Muscle layer of duodenum (tissue), 2 donors: ENCODE measurements at regions not wholly inside any gene's neighbourhood (a gene's known extent, or its start where the extent isn't known, plus 50 kb on each side); places are given as distances from the start of the nearest gene placed in this dataset.

Experiments
- H3K27ac ChIP-seq: one replicate; pipeline ENCODE4 v1.7.0; 2013; ENCODE audit warnings: mild to moderate bottlenecking, low read length
- H3K27me3 ChIP-seq: one replicate; pipeline ENCODE4 v1.7.0; 2013; ENCODE audit warnings: low read depth, mild to moderate bottlenecking, control low read depth, low read length
- H3K36me3 ChIP-seq, 2 donors: one replicate each; pipeline ENCODE4 v1.7.0; 2013; ENCODE audit warnings: low read length in 2 of 2, control low read depth in 1 of 2, mild to moderate bottlenecking in 1 of 2; ENCODE audit not compliant: insufficient read depth in 2 of 2, control insufficient read depth in 1 of 2
- H3K4me1 ChIP-seq, 2 donors: one replicate each; pipeline ENCODE4 v1.7.0; 2013; ENCODE audit warnings: low read length in 2 of 2, mild to moderate bottlenecking in 2 of 2, control low read depth in 1 of 2, moderate library complexity in 1 of 2; ENCODE audit not compliant: insufficient read depth in 2 of 2, control insufficient read depth in 1 of 2
- H3K4me3 ChIP-seq, 2 donors: one replicate each; pipeline ENCODE4 v1.7.0; 2013; ENCODE audit warnings: low read length in 2 of 2, low read depth in 1 of 2, mild to moderate bottlenecking in 1 of 2
- H3K9me3 ChIP-seq, 2 donors: one replicate each; pipeline ENCODE4 v1.7.0; 2013; ENCODE audit warnings: low read length in 2 of 2, control low read depth in 1 of 2, mild to moderate bottlenecking in 1 of 2; ENCODE audit not compliant: control insufficient read depth in 1 of 2
- donor health status: healthy.

DNA sequence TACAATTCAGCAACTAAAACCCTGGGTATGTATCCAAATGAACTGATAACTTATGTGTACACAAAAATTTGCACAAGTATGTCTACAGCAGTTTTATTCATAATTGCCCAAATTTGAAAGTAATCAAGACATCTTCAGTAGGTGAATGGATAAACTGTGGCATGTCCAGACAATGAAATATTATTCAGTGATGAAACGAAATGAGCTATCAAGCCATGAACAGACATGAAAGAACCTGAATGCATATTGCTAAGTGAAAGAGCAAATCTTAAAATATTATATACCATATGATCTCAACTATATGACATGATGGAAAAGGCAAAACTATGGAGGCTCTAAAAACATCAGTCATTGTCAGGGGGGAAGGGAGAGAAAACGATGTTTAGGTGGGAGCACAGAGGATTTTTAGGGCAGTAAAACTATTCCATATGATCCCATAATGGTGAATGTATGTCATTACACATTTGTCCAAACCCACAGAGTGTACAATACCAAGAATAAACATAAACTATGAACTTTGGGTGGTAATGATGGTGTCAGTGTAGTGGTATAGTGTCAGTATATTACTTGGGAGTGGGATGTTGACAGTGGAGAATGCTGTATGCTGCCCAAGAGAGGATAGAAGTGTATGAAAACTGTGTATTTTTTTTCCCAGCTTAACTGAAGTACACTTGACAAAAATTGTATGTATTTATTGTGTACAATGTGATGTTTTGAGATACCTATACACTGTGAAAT lies 92.8 kb upstream of the PPP2R5A start:
- no peaks in the 10 kb centered on the region for H3K27me3 ChIP-seq
- H3K36me3 ChIP-seq, result no peaks in the 10 kb centered on the region
- H3K4me1 ChIP-seq, result no peaks in the 10 kb centered on the region
- no peak overlapping the region for H3K27ac ChIP-seq
- H3K9me3 ChIP-seq, result no peaks in the 10 kb centered on the region
- no peak overlapping the region for H3K4me3 ChIP-seq

DNA sequence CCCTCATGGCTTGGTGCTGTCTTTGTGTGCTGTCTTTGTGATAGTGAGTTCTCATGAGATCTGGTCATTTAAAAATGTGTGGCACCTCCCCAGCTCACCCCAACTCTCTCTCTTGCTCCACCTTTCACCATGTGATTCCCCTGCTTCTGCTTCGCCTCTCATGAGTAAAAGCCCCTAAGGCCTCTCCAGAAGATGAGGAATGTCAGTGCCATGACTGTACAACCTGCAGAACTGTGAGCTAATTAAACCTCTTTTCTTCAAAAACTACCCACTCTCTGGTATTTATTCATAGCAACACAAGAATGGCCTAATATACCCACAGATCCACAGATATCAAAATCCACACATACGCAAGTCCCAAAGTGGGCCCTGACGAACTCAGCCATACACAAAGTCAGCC lies 88.9 kb upstream of the PPP2R5A start:
- H3K4me3 ChIP-seq, result no peak overlapping the region

DNA sequence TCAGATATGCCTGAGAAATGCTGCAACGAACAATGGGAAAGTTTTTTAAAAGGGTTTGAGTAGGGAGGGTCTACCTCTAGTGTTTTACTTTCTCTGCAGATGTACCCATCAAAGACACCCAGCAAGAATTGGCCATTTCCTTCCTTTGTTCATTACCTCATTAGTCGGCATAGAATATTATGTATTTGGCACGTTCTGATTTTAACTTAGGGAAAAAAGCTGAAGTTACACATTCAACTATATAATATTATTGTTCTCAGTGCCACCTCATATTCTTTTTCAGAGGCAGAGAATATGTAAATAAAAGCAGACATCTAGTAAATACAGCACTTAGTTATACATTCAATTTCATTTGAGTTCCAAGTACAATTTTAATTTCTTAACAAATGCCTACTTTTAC lies 83.7 kb upstream of the PPP2R5A start:
- Histone ChIP-seq H3K36me3 (no peaks in the 10 kb centered on the region), H3K27ac (no peak overlapping the region), H3K27me3 (no peaks in the 10 kb centered on the region), H3K4me1 (no peaks in the 10 kb centered on the region), H3K4me3 (no peak overlapping the region), H3K9me3 (peaks cover 0 to 3% of the 10 kb centered on the region in 2 donors)

More for the DNA sequence above, 88.9 kb upstream of the PPP2R5A start:
- H3K4me1 ChIP-seq, result no peaks in the 10 kb centered on the region
- no peaks in the 10 kb centered on the region for H3K27me3 ChIP-seq
- H3K36me3 ChIP-seq, result no peaks in the 10 kb centered on the region
- peaks cover 0 to 3% of the 10 kb centered on the region in 2 donors for H3K9me3 ChIP-seq
- H3K27ac ChIP-seq, result no peak overlapping the region

DNA sequence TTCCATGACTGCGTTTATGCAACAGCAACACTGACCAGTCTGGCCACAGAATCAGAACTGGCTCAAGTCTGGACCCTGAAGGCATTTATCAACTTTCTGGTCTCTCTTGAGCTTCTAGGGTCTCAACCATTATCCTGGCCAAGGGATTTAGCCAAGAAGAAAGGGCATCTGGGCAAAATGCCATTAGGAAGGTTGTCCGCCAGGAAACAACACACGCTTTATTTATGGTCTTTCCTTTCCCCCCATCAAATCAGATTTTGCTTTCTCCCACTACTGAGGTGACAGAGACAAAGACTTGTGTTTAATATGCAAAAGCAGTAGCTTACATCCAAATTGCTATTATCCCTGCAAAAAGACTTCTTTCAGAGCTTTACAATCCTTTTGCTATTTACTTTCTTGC lies 81.6 kb upstream of the PPP2R5A start:
- H3K27ac ChIP-seq, result no peak overlapping the region
- H3K9me3 ChIP-seq, result peaks cover 0 to 3% of the 10 kb centered on the region in 2 donors

DNA sequence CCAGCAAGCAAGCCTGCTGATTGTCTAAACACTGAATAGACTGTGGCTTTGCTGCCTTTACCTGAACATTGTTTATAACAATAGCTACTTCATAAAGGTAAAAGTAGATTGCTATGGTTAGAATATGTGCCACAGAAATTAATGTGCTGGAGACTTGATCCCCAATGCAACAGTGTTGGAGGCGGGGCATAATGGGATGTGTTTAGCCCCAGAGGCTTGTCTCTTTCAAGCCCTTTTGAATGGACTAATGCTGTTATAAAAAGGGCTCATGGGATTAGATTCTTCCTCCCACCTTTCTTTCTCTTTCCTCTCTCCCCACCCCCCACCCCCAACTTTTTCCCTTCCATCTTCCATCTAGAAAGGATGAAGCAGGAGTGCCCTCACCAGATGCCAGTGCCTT lies 80.2 kb upstream of the PPP2R5A start:
- Histone ChIP-seq H3K4me1 (no peaks in the 10 kb centered on the region), H3K4me3 (no peak overlapping the region), H3K27ac (no peak overlapping the region), H3K27me3 (no peaks in the 10 kb centered on the region), H3K36me3 (no peaks in the 10 kb centered on the region), H3K9me3 (peaks cover 0 to 3% of the 10 kb centered on the region in 2 donors)

More for the DNA sequence above, 81.6 kb upstream of the PPP2R5A start:
- no peaks in the 10 kb centered on the region for H3K4me1 ChIP-seq
- H3K27me3 ChIP-seq, result no peaks in the 10 kb centered on the region
- no peak overlapping the region for H3K4me3 ChIP-seq
- no peaks in the 10 kb centered on the region for H3K36me3 ChIP-seq

DNA sequence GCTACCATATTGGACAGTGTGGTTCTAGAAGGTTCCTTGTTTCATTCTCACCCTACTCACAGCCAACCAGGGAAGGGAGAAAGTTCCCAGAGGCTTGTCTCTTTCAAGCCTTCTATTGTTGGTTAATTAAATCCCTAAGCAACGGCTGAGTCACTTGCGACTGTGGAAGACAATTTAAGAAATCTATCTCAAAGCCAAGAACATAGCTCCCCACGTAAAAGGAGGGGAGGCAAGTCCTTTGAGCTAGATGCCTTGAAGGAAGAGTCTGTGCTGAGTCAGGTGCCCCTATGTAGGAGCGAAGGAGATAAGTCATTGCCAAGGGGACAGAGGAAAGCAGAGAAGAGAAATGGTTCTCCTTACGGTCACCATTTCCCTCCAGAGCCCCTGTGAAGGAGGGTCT lies 79.4 kb upstream of the PPP2R5A start:
- no peak overlapping the region for H3K4me3 ChIP-seq
- no peaks in the 10 kb centered on the region for H3K4me1 ChIP-seq
- no peaks in the 10 kb centered on the region for H3K27me3 ChIP-seq
- no peaks in the 10 kb centered on the region for H3K9me3 ChIP-seq
- no peak overlapping the region for H3K27ac ChIP-seq
- H3K36me3 ChIP-seq, result no peaks in the 10 kb centered on the region

DNA sequence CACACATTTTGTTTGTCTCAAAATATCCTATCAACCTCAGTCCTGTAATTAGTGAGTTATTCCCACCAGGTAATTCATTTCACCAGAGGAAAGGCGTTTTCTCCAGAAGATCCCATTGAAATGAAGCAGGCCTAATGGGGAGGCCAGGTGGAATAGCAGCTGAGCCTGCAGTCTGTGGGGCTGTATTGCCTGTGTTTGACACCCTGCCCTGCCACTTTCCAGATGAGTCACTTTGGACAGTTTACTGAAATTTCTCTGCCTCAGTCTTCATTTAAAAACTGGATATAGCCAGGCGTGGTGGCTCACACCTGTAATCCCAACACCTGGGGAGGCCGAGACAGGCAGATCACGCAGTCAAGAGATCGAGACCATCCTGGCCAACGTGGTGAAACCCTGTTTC lies 78.1 kb upstream of the PPP2R5A start:
- Histone ChIP-seq H3K9me3 (no peaks in the 10 kb centered on the region), H3K4me1 (no peaks in the 10 kb centered on the region), H3K36me3 (no peaks in the 10 kb centered on the region), H3K27ac (no peak overlapping the region), H3K4me3 (no peak overlapping the region), H3K27me3 (no peaks in the 10 kb centered on the region)

DNA sequence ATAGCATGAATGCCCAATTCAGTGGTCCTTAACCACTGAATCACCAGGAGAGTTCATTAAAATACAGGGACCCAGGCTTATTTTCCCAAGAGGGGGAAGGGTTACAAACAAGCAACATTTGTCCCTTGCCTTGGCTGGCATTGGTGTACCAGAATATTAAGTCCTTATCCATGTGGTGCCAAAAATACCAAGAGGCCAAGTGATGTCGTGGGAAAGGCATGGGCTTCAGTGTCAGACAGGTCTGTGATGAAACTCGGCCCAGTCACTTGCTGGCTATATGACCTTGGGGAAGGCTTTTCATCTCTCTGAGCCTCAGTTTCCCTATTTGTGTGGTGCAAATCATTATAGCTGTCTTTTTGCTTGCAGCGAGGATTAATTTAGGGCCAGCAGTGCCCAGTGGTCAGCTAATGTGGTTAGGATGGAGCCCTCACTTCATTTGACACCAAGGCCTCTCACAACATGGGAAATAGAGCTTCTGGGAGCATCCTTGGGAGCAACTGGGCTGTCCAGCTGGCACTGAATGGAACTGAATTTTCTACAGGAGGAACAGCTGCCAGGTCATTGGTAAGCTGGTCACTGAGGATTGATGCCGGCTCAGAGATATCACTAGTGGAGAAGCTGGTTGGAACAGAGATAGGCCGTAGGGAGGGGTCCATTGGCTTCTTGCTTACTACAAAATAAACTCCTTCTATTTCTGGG lies 77.2 kb upstream of the PPP2R5A start:
- Histone ChIP-seq H3K27ac (no peak overlapping the region), H3K9me3 (no peaks in the 10 kb centered on the region), H3K36me3 (no peaks in the 10 kb centered on the region), H3K4me3 (no peak overlapping the region), H3K4me1 (no peaks in the 10 kb centered on the region), H3K27me3 (no peaks in the 10 kb centered on the region)

DNA sequence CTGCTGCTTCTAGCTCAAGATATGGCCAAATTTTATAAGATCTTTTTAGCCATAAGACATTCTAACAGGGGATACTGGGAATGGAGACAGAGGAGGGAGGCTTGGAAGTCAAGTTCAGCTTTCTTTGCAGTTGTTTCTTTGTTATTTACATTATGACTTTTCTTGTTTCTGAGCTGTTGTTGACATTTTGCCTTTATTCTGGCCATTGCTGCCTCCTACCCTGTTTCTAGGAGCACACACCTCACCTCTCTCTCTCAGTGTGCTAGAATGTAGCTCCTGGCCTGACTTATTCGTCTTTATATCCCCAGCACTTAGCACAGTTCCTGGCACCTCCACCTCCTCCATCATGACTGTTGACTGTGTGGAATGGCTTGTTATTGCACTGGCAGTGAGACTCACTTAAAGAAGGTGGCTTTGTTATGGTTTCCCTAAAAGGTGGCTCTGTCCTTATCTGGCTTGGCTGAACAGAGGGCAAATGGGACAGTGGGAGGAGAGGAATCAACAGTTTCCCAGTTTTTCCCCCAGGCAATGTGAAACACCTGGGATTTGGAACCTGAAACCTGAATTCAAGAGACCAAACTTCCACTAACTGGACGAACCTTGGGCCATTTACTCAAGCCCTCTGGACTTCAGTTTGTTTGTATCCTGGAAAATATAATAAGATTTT lies 76.1 kb upstream of the PPP2R5A start:
- H3K4me3 ChIP-seq, result no peak overlapping the region
- no peaks in the 10 kb centered on the region for H3K9me3 ChIP-seq
- H3K27me3 ChIP-seq, result no peaks in the 10 kb centered on the region
- no peaks in the 10 kb centered on the region for H3K36me3 ChIP-seq
- H3K4me1 ChIP-seq, result no peaks in the 10 kb centered on the region
- no peak overlapping the region for H3K27ac ChIP-seq

DNA sequence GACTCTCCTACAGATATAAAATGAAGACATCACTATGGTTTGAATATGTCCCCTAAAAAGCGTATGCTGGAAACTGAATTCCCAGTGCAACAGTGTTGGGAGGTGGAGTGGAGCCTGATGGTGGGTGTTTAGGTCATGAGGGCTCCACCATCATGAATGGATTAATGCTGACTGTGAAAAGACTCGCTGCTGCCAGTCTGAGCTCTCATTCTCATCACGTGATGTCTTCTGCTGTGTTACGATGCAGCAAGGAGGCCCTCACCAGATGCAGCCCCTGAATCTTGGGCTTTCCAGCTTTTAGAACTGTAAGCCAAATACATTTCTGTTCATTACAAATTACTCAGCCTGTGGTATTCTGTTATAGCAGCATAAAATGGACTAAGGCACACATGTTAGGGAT lies 73.8 kb upstream of the PPP2R5A start:
- H3K27ac ChIP-seq, result no peak overlapping the region
- H3K27me3 ChIP-seq, result no peaks in the 10 kb centered on the region
- H3K36me3 ChIP-seq, result no peaks in the 10 kb centered on the region
- no peaks in the 10 kb centered on the region for H3K4me1 ChIP-seq
- no peaks in the 10 kb centered on the region for H3K9me3 ChIP-seq
- no peak overlapping the region for H3K4me3 ChIP-seq

DNA sequence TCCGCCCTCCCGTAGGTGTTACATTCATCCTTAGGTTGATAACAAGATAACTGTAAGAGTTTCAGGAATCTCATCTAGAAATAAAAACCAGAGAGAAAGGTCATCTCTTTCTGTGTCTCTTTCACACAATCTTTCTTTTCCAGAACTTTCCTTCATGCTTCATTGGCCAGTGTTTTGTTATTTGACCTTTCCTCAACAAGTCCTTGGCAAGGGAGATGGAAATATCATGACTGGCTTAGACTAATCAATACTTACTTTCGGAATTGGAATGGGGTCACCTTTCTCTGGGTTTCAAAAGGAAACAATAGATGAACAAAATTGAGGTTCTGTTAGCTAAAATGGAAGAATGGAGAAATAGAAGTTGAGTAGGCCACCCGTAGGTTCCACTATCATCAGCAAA lies 72.9 kb upstream of the PPP2R5A start:
- Histone ChIP-seq H3K27me3 (no peaks in the 10 kb centered on the region), H3K4me3 (no peak overlapping the region), H3K9me3 (no peaks in the 10 kb centered on the region), H3K27ac (no peak overlapping the region), H3K4me1 (no peaks in the 10 kb centered on the region), H3K36me3 (no peaks in the 10 kb centered on the region)
